Mesodermal cell (in vitro differentiated cells): ENCODE measurements at regions not wholly inside any gene's neighbourhood (a gene's known extent, or its start where the extent isn't known, plus 50 kb on each side); places are given as distances from the start of the nearest gene placed in this dataset.

ENCODE experiments used
- H3K27ac ChIP-seq: 2 replicates; pipeline ENCODE4 v1.7.0; 2013; ENCODE audit warnings: mild to moderate bottlenecking, low read depth, low read length, moderate library complexity; ENCODE audit not compliant: severe bottlenecking
- H3K36me3 ChIP-seq: 2 replicates; pipeline ENCODE4 v1.7.1; 2013; ENCODE audit warnings: mild to moderate bottlenecking, low read length, moderate library complexity; ENCODE audit not compliant: control insufficient read depth, insufficient read depth
- H3K4me1 ChIP-seq: one replicate; pipeline ENCODE4 v1.7.1; 2013; ENCODE audit warnings: mild to moderate bottlenecking, low read length; ENCODE audit not compliant: insufficient read depth, control insufficient read depth, poor library complexity, severe bottlenecking
- H3K4me3 ChIP-seq: 2 replicates; pipeline ENCODE4 v1.7.0; 2013; ENCODE audit warnings: low read length, control low read depth, mild to moderate bottlenecking; ENCODE audit not compliant: insufficient read depth, poor library complexity, severe bottlenecking; ENCODE audit errors: extremely low read depth
- H3K9me3 ChIP-seq: 2 replicates; pipeline ENCODE4 v1.7.1; 2013; ENCODE audit warnings: mild to moderate bottlenecking, low read length, moderate library complexity; ENCODE audit not compliant: control insufficient read depth
- WGBS, 2 experiments: methylation state at CpG; one replicate each; pipeline ENCODE4 v1.1.5; 2013; ENCODE audit warnings: missing lambda C conversion rate in 2 of 2; ENCODE audit not compliant: insufficient coverage in 2 of 2; 5-methylcytosine and 5-hydroxymethylcytosine counted together

DNA sequence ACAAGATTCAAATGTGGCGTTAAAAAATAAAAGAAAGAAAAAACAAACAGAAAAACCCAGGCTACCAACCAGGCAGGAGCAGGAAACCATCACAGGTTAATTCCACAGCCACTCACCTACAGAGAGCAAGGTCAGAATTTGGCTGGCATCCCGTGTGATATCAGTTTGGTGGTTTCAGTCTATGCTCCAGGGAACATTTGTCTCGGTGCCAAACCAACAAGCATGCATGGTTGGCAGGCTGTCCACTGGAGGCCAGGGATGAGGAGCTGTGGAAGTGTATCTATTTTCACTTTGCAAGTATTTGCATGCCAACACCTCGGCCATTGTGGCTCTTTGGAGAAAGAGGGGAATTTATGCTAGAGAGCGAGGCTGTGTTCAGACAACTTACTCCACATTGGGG, 53.1 kb upstream of the PROX1 start:
- H3K9me3 ChIP-seq: no peaks in the 10 kb centered on the region
- H3K36me3 ChIP-seq: no peaks in the 10 kb centered on the region
- no peak overlapping the region for H3K4me3 ChIP-seq
- WGBS, 2 experiments: 50 to 89% methylated on average over 2 to 3 of the region's 5 CpGs
- no peaks in the 10 kb centered on the region for H3K4me1 ChIP-seq
- H3K27ac ChIP-seq: no peak overlapping the region

GRCh38 chr1:213936571-213936970, 51.2 kb upstream of the PROX1 start:
- WGBS, 2 experiments: 92 to 94% methylated on average over 1 to 2 of the region's 3 CpGs
- no peak overlapping the region for H3K27ac ChIP-seq
- H3K36me3 ChIP-seq: no peaks in the 10 kb centered on the region
- H3K4me3 ChIP-seq: no peak overlapping the region
- H3K9me3 ChIP-seq: no peaks in the 10 kb centered on the region
- H3K4me1 ChIP-seq: no peaks in the 10 kb centered on the region
